Activated CD8-positive, alpha-beta T cell treated with anti-CD3 and anti-CD28 coated beads, Interleukin-2, amount 10 ng/mL, durations not matched to agents 7 days and 5 days (primary cell): ENCODE measurements at regions not wholly inside any gene's neighbourhood (a gene's known extent, or its start where the extent isn't known, plus 50 kb on each side); places are given as distances from the start of the nearest gene placed in this dataset.
"Not testable (repeated sequence)": the region's sequence is repeated elsewhere in the genome, so short reads cannot be mapped to it uniquely, and the experiment has no call there.

Experiments used
- ATAC-seq: fragments of 150-1000 bp; cut with Tn5 transposase; one replicate; pipeline ENCODE4 v1.10.0; 2021; ENCODE audit warnings: moderate library complexity
- CTCF ChIA-PET: fragments of 350-600 bp; sonication (Branson Sonifier 250); formaldehyde crosslinking; loops from one replicate; lab custom pipeline; 2021; ENCODE audit warnings: antibody characterized with exemption; lab: Charles Lee
- POLR2A ChIA-PET: fragments of 350-600 bp; sonication (Branson Sonifier 250); formaldehyde crosslinking; loops from one replicate; lab custom pipeline; 2021; ENCODE audit warnings: antibody characterized with exemption; lab: Charles Lee
- DNase-seq: peaks from one replicate; pipeline ENCODE4 v3.0.0-alpha.2; 2020
- H3K27ac Mint-ChIP-seq: one replicate; pipeline ENCODE4 v1.8.0; 2021; ENCODE audit warnings: mild to moderate bottlenecking, mixed read lengths
- H3K27me3 Mint-ChIP-seq: one replicate; pipeline ENCODE4 v1.8.0; 2021; ENCODE audit warnings: low read depth, mixed read lengths
- H3K36me3 Mint-ChIP-seq: one replicate; pipeline ENCODE4 v1.8.0; 2021; ENCODE audit warnings: low read depth, mixed read lengths
- H3K4me1 Mint-ChIP-seq: one replicate; pipeline ENCODE4 v1.8.0; 2021; ENCODE audit warnings: low read depth, mixed read lengths
- H3K4me3 Mint-ChIP-seq: one replicate; pipeline ENCODE4 v1.8.0; 2021; ENCODE audit warnings: mild to moderate bottlenecking, mixed read lengths
- H3K9me3 Mint-ChIP-seq: one replicate; pipeline ENCODE4 v1.8.0; 2022; ENCODE audit warnings: mixed read lengths; ENCODE audit not compliant: insufficient read depth

- no peak overlapping the region for H3K27ac Mint-ChIP-seq
- H3K36me3 Mint-ChIP-seq = no peaks in the 10 kb centered on the region
- H3K4me3 Mint-ChIP-seq = no peak overlapping the region
- ChIA-PET CTCF (no interaction called here), POLR2A (no interaction called here)
- no peaks in the 10 kb centered on the region for H3K4me1 Mint-ChIP-seq
- H3K27me3 Mint-ChIP-seq = peaks cover 12% of the 10 kb centered on the region
- DNase-seq = no peak
- no peaks in the 10 kb centered on the region for H3K9me3 Mint-ChIP-seq
- ATAC-seq = no peak
Observed at GRCh38 chr1:30533796-30534550, 189.4 kb downstream of the MATN1 start.

GRCh38 chr1:30533141-30533540, 190.2 kb downstream of the MATN1 start:
- DNase-seq (no peak), ATAC-seq (no peak)
- H3K27me3 Mint-ChIP-seq = peaks cover 15% of the 10 kb centered on the region
- POLR2A ChIA-PET = no interaction called here
- no peak overlapping the region for H3K4me3 Mint-ChIP-seq
- CTCF ChIA-PET = no interaction called here
- H3K36me3 Mint-ChIP-seq = no peaks in the 10 kb centered on the region
- H3K27ac Mint-ChIP-seq = no peak overlapping the region
- no peaks in the 10 kb centered on the region for H3K4me1 Mint-ChIP-seq
- H3K9me3 Mint-ChIP-seq = no peaks in the 10 kb centered on the region

- Mint-ChIP-seq H3K4me3 (no peak overlapping the region), H3K27me3 (peaks cover 17% of the 10 kb centered on the region), H3K9me3 (no peaks in the 10 kb centered on the region), H3K4me1 (no peaks in the 10 kb centered on the region), H3K36me3 (no peaks in the 10 kb centered on the region), H3K27ac (no peak overlapping the region)
- DNase-seq = no peak
- ChIA-PET POLR2A (no interaction called here), CTCF (interaction anchor here (1.3 kb wide), 1 partner anchor 11 kb away, joined by 3 read pairs; no protein-coding TSS in a partner anchor)
- no peak for ATAC-seq
Observed at GRCh38 chr1:30532621-30533020, 190.8 kb downstream of the MATN1 start.

GRCh38 chr1:30527511-30528140, 195.8 kb downstream of the MATN1 start:
- DNase-seq = no peak

GRCh38 chr1:30526652-30527345, 196.6 kb downstream of the MATN1 start:
- DNase-seq = no peak

More at GRCh38 chr1:30527511-30528140, 195.8 kb downstream of the MATN1 start:
- Mint-ChIP-seq H3K36me3 (no peaks in the 10 kb centered on the region), H3K4me3 (no peak overlapping the region), H3K27ac (no peak overlapping the region), H3K4me1 (no peaks in the 10 kb centered on the region), H3K27me3 (peaks cover 14% of the 10 kb centered on the region), H3K9me3 (no peaks in the 10 kb centered on the region)
- ChIA-PET CTCF (no interaction called here), POLR2A (no interaction called here)
- no peak for ATAC-seq

GRCh38 chr1:30525971-30526651, 197.3 kb downstream of the MATN1 start:
- Mint-ChIP-seq H3K36me3 (no peaks in the 10 kb centered on the region), H3K27me3 (peaks cover 14% of the 10 kb centered on the region), H3K27ac (no peak overlapping the region), H3K4me3 (no peak overlapping the region), H3K4me1 (no peaks in the 10 kb centered on the region), H3K9me3 (no peaks in the 10 kb centered on the region)
- DNase-seq = no peak
- ChIA-PET CTCF (no interaction called here), POLR2A (no interaction called here)
- ATAC-seq = no peak

More at GRCh38 chr1:30526652-30527345, 196.6 kb downstream of the MATN1 start:
- Mint-ChIP-seq H3K9me3 (no peaks in the 10 kb centered on the region), H3K4me3 (no peak overlapping the region), H3K36me3 (no peaks in the 10 kb centered on the region), H3K27me3 (peaks cover 16% of the 10 kb centered on the region), H3K27ac (no peak overlapping the region), H3K4me1 (no peaks in the 10 kb centered on the region)
- ChIA-PET CTCF (no interaction called here), POLR2A (no interaction called here)
- ATAC-seq = no peak

GRCh38 chr1:30525631-30525970, 197.8 kb downstream of the MATN1 start:
- Mint-ChIP-seq H3K27me3 (peaks cover 12% of the 10 kb centered on the region), H3K9me3 (no peaks in the 10 kb centered on the region), H3K4me3 (no peak overlapping the region), H3K36me3 (no peaks in the 10 kb centered on the region), H3K4me1 (no peaks in the 10 kb centered on the region), H3K27ac (no peak overlapping the region)
- no peak for ATAC-seq
- CTCF ChIA-PET = no interaction called here
- POLR2A ChIA-PET = no interaction called here
- no peak for DNase-seq

GRCh38 chr1:30524840-30525617, 198.4 kb downstream of the MATN1 start:
- H3K9me3 Mint-ChIP-seq = no peaks in the 10 kb centered on the region
- H3K4me1 Mint-ChIP-seq = no peaks in the 10 kb centered on the region
- ATAC-seq (no peak), DNase-seq (no peak)
- H3K27ac Mint-ChIP-seq = no peak overlapping the region
- peaks cover 11% of the 10 kb centered on the region for H3K27me3 Mint-ChIP-seq
- CTCF ChIA-PET = interaction anchor here (0.7 kb wide), 1 partner anchor 9 kb away, joined by 3 read pairs; no protein-coding TSS in a partner anchor
- POLR2A ChIA-PET = no interaction called here
- H3K4me3 Mint-ChIP-seq = no peak overlapping the region
- H3K36me3 Mint-ChIP-seq = no peaks in the 10 kb centered on the region

GRCh38 chr1:30524025-30524555, 199.3 kb downstream of the MATN1 start:
- H3K27ac Mint-ChIP-seq, H3K4me1 Mint-ChIP-seq, H3K9me3 Mint-ChIP-seq, H3K36me3 Mint-ChIP-seq, ATAC-seq, DNase-seq, H3K4me3 Mint-ChIP-seq, CTCF ChIA-PET, POLR2A ChIA-PET: not testable (repeated sequence)
- peaks cover 11% of the 10 kb centered on the region for H3K27me3 Mint-ChIP-seq

- Mint-ChIP-seq H3K36me3 (no peaks in the 10 kb centered on the region), H3K4me1 (no peaks in the 10 kb centered on the region), H3K27ac (no peak overlapping the region), H3K27me3 (peaks cover 6% of the 10 kb centered on the region), H3K9me3 (no peaks in the 10 kb centered on the region), H3K4me3 (no peak overlapping the region)
- ATAC-seq (no peak), DNase-seq (no peak)
- CTCF ChIA-PET = no interaction called here
- POLR2A ChIA-PET = no interaction called here
Observed at GRCh38 chr1:30523055-30524020, 200.0 kb downstream of the MATN1 start.
